VCaP (cell line): ENCODE measurements at regions not wholly inside any gene's neighbourhood (a gene's known extent, or its start where the extent isn't known, plus 50 kb on each side); places are given as distances from the start of the nearest gene placed in this dataset.

Experiments used
- H3K27ac ChIP-seq: fragments of 450-650 bp; 2 replicates; pipeline ENCODE4 v1.5.1; 2017
- TF ChIP-seq, protein P1 (sequence below): fragments of 450-650 bp; conservative IDR thresholded peaks from 2 replicates; pipeline ENCODE4 v1.5.1; 2017; ENCODE audit warnings: mild to moderate bottlenecking, moderate library complexity

DNA sequence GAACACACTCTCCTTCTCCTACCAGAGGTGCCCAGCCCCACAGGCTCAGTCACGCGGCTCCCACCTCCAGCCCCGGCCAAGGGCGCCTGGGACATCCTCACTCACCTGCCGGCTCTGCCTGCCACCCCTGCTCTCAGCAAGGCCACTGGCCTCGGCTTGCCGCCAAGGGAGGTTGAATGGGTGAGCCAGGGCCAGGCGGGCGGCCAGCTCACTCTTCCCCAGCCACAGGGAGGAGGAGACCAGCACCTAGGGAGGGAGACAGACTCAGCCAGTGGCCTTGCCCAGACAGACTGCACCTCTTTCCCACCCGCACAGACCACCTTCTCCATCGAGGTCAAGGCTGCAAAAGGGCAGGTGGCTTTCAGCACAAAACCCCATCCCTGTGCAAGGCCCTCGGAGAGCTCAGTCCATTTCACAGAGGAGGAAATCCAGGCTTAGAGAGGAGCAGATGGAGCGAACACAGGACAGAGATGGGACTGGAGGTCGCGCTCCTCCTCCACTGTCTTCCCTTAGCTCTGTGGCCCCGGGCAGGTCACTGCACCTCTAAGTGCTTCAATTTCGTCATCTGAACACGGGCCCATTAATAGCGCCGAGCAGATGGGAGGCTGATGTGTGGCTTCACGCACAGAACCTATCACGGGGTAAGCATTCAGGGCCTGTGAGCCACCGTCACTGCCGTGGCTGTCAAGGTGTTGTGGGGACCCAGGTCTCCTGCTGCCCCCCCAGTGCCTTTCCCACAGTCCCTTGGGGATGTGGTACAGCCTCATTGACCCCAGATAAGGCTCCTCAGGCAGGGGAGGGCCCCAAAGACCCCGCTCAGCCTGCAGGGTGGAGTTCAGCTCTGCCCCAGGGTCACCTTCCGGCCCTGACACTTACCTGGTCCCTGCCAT lies 56.1 kb downstream of the RMI2 start:
- TF ChIP-seq, protein P1, sequence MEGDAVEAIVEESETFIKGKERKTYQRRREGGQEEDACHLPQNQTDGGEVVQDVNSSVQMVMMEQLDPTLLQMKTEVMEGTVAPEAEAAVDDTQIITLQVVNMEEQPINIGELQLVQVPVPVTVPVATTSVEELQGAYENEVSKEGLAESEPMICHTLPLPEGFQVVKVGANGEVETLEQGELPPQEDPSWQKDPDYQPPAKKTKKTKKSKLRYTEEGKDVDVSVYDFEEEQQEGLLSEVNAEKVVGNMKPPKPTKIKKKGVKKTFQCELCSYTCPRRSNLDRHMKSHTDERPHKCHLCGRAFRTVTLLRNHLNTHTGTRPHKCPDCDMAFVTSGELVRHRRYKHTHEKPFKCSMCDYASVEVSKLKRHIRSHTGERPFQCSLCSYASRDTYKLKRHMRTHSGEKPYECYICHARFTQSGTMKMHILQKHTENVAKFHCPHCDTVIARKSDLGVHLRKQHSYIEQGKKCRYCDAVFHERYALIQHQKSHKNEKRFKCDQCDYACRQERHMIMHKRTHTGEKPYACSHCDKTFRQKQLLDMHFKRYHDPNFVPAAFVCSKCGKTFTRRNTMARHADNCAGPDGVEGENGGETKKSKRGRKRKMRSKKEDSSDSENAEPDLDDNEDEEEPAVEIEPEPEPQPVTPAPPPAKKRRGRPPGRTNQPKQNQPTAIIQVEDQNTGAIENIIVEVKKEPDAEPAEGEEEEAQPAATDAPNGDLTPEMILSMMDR, result no peak
- peak overlapping the region; percentile 13; the same call in 1 of the 2 replicates for H3K27ac ChIP-seq

DNA sequence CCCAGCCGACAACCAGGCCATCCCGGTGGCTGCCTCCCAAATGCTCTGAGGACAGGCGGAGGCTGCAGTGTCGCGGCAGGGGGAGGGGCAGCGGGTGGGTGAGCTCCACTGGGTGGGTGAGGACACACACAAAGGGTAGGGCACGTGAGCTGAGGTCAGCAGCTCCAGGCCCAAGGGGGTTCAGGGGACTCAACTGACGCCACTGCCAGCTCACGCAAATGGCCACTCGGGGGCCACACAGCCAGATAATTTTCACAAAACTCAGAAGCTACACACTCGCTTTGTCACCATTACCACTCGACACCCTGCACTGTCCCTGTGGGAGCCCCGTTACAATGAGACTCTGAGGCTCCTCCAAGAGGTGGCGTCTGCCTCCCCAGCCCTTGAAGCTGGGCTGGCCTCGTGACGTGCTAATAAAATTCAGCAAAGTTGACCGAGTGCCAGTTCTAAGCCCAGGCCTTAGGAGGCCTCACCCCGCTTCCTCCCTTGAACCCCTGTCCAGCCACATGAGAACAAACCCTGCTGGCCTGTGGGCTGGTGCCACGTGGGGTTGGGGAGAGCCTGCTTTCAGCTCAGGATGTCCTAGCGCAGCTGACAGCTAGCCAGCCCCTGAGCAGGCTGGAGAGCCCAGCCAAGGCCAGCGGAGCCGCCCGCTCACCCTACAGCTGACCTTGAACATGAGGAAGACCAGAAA lies 56.9 kb downstream of the RMI2 start:
- no peak overlapping the region; the same call in 1 of the 2 replicates for H3K27ac ChIP-seq
- TF ChIP-seq, protein P1, result 0 out of 2 replicates have a peak, but pooled peaks have one; percentile 14

DNA sequence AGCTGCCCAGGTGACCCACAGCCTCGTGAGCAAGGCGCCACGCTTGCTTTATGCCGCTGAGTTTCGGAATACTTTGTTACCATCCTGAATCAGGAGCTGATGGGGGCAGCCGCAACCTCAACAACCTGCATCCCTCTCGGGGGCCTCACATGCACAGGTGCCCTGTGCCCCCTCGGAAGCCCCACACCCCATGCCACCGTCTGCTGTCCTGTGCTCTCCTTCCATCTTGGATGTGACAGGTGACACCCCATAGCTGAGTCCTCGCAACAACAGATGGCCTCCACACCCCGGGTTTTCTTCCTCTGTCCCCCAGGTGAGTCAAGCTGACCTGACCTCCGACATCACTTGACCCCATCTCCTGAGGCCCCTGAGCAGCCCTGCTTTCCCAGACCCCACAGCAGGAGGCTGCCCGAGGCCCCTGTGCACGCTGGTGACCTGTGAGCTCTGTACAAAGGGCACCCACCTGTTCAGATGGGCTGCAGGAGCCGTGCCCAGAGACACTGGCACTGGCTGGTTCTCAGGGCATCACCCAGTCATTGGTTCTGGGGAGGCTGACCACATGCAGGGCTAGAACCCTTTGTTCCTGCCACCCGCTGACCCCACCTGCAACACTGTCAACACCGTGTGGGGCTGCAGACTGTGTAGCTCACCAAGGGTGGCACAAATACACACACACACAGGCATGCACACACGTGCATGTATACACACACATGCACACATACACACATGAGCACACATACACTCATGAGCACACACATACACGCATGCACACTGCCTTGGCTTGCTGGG lies 57.7 kb downstream of the RMI2 start:
- TF ChIP-seq, protein P1, result no peak
- H3K27ac ChIP-seq, result no peak overlapping the region; the same call in 1 of the 2 replicates

DNA sequence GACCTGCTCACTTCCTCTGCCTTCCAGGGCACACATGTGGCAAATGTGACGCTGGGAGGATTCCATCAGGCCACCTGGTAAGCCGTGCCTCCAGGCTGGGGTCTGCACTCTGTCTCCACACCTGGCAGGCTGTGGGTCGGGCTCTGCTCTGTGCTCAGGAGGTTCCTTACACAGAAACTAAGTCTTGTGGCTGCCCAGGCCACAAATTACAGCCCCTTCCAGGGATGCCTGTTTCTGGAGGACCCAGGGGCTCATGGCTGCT lies 58.2 kb downstream of the RMI2 start:
- no peak overlapping the region for H3K27ac ChIP-seq
- TF ChIP-seq, protein P1, result no peak

DNA sequence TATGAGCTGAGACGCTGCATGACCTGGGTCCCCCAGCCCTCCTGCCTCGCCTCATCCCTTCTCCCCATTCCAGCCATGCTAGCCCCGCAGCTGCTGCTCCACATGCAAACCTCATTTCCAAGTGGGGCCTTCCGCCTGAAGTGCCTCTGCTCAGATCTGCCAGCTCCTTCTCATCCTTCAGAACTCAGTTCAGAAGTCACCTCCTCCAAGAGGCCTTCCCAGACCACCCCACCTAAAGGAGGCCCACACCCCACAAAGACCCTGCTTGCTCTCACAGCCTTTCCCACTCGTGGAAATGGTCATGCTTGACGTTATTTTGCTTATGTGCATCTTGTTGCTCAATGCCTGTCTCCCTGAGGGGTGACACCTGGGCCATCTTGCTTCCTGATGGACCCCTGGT lies 58.7 kb downstream of the RMI2 start:
- TF ChIP-seq, protein P1, result no peak
- no peak overlapping the region for H3K27ac ChIP-seq

DNA sequence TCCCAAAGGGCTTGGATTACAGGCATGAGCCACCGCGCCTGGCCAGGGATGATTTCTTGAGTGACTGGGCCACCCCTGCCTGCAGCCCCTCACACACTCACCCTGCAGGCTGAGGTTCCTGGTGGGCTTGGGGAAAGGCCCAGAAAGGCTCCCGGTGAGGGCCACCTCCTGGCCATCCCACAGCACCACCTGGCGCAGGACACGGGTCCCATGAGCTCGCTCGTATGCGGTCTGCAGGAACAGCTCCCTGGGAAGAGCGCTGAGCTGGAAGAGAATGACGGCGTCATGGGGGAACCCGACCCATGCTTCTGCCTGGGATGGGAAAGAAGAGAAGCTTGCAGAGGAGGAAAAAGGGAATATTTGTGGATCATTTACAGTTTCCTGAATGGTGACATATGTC lies 59.3 kb downstream of the RMI2 start:
- H3K27ac ChIP-seq, result no peak overlapping the region
- TF ChIP-seq, protein P1, result no peak
